ENCODE measurements at regions not wholly inside any gene's neighbourhood (a gene's known extent, or its start where the extent isn't known, plus 50 kb on each side); places are given as distances from the start of the nearest gene placed in this dataset.

DNA sequence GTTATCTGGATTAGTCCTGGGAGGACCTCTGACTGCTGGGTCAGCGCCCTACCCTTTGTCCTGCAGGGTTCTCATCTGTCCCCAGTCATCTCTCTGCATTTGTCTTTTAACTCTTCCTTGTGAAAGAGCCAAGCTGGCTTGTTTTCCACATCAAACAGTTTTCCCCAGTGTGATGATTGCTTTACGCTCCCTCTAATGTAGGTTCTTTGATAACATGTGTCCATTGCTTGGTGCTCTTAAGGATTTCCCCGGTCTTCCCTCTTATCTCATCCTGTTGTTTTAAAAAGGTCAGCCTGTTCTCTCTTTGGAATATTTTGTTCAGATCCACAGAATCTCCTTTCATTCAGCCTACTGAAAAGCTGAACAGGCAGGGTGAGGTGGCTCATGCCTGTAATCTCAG, 792.1 kb upstream of the RAB6C start:
- dilution Hi-C loops (cut with MboI; ENCODE audit: extremely low pct_ligation_motif_present, low sequenced_read_pairs) (no loop called here), intact Hi-C loops (cut with micrococcal nuclease) (no loop called here)
- H3K27me3 ChIP-seq (ENCODE audit: control insufficient read depth in 2 of 2, insufficient read depth in 2 of 2, low read length in 2 of 2) = no peaks in the 10 kb centered on the region
- BruUV-seq (replicated peaks) = no TSS peak
- no peak overlapping the region for H3K27ac ChIP-seq (ENCODE audit: insufficient read depth, low read depth, low read length)
- TF ChIP-seq, protein P1, sequence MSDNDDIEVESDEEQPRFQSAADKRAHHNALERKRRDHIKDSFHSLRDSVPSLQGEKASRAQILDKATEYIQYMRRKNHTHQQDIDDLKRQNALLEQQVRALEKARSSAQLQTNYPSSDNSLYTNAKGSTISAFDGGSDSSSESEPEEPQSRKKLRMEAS (IDR thresholded peaks at IDR 0.05; ENCODE audit: insufficient read depth, insufficient read length) = no peak
- TF ChIP-seq MYC (IDR thresholded peaks at IDR 0.05; ENCODE audit: low read depth, low read length) (no peak), GATA2 (IDR thresholded peaks at IDR 0.05; ENCODE audit: insufficient read depth, insufficient read length, low read depth, low read length) (no peak), EZH2 (IDR thresholded peaks at IDR 0.05; ENCODE audit: borderline replicate concordance, low read depth, low read length, severe bottlenecking) (no peak), POLR2AphosphoS5 (IDR thresholded peaks at IDR 0.05; ENCODE audit: insufficient read depth, low read depth, low read length) (no peak), JUN (IDR thresholded peaks at IDR 0.05; ENCODE audit: borderline replicate concordance, insufficient read depth, insufficient read length, low read depth) (no peak), POLR2A (IDR thresholded peaks at IDR 0.05; ENCODE audit: low read depth, low read length) (no peak), FOS (IDR thresholded peaks at IDR 0.05; ENCODE audit: borderline replicate concordance, insufficient read depth, low read length) (no peak)
- TF ChIP-seq, protein P2, sequence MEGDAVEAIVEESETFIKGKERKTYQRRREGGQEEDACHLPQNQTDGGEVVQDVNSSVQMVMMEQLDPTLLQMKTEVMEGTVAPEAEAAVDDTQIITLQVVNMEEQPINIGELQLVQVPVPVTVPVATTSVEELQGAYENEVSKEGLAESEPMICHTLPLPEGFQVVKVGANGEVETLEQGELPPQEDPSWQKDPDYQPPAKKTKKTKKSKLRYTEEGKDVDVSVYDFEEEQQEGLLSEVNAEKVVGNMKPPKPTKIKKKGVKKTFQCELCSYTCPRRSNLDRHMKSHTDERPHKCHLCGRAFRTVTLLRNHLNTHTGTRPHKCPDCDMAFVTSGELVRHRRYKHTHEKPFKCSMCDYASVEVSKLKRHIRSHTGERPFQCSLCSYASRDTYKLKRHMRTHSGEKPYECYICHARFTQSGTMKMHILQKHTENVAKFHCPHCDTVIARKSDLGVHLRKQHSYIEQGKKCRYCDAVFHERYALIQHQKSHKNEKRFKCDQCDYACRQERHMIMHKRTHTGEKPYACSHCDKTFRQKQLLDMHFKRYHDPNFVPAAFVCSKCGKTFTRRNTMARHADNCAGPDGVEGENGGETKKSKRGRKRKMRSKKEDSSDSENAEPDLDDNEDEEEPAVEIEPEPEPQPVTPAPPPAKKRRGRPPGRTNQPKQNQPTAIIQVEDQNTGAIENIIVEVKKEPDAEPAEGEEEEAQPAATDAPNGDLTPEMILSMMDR (IDR thresholded peaks at IDR 0.05; ENCODE audit: extremely low read depth in 1 of 2, insufficient read depth in 1 of 2, low read depth in 1 of 2, low read length in 2 of 2) = no peak
- H3K36me3 ChIP-seq (ENCODE audit: control insufficient read depth in 2 of 2, extremely low read depth in 1 of 2, insufficient read depth in 2 of 2, low read length in 2 of 2) = no peaks in the 10 kb centered on the region
- DNase-seq (ENCODE audit: low read depth, low spot score) (no peak), FAIRE-seq (no peak)
- H4K20me1 ChIP-seq (replicated peaks; ENCODE audit: control insufficient read depth, extremely low read depth, insufficient read depth, low read length) = no peaks in the 10 kb centered on the region
- ChIA-PET POLR2A (no interaction called here), CTCF (no interaction called here)
- no peak overlapping the region for H2AFZ ChIP-seq (ENCODE audit: low read depth, low read length)
- no peak overlapping the region for H3K4me2 ChIP-seq (ENCODE audit: insufficient read depth, low read length)
- H3K4me1 ChIP-seq (ENCODE audit: control insufficient read depth, extremely low read depth, insufficient read depth, low read length) = no peaks in the 10 kb centered on the region
- H3K9ac ChIP-seq (replicated peaks; ENCODE audit: extremely low read depth, insufficient read depth, low read length) = no peak overlapping the region
- no peaks in the 10 kb centered on the region for H3K9me1 ChIP-seq (replicated peaks; ENCODE audit: control insufficient read depth, extremely low read depth, insufficient read depth, low read length)
- no peak overlapping the region for H3K4me3 ChIP-seq (replicated peaks in 1 of 3; ENCODE audit: insufficient read depth in 1 of 3, low read depth in 1 of 3, low read length in 3 of 3)
- H3K79me2 ChIP-seq (ENCODE audit: control insufficient read depth, insufficient read depth, low read length) = no peaks in the 10 kb centered on the region
- peaks cover 2% of the 10 kb centered on the region for H3K9me3 ChIP-seq (replicated peaks; ENCODE audit: control insufficient read depth, insufficient read depth, low read length)
